ENCODE measurements at regions not wholly inside any gene's neighbourhood (a gene's known extent, or its start where the extent isn't known, plus 50 kb on each side); places are given as distances from the start of the nearest gene placed in this dataset.

DNA sequence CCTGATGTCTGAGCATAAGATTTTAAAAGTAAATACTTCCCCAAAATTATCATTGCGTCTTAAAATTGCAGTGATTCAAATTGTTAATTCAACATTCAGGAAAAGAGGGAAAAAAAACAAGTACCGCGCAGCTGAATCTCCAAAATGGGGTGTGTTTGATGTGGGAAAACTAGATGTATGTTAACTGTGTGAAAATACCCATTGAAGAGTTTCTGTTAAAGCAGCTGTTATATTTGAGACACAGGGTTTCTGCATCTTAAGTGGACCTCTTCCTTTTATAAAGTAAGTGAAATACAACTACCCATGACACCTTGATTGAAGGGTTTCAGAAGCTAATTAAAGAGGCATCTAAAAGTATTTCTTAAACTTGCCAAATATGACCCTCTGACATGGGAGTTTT is 1186.1 kb downstream of the NLGN4X start:
- Histone ChIP-seq H3K9ac (ENCODE audit: low read length) (no peak overlapping the region), H3K4me3 (ENCODE audit: low read length) (no peak overlapping the region), H2AFZ (ENCODE audit: low read depth, low read length) (no peak overlapping the region), H4K20me1 (ENCODE audit: insufficient read depth, low read length) (no peaks in the 10 kb centered on the region), H3K4me2 (ENCODE audit: low read length) (no peak overlapping the region), H3K27me3 (ENCODE audit: low read depth, low read length) (no peaks in the 10 kb centered on the region), H3K4me1 (ENCODE audit: low read length) (no peaks in the 10 kb centered on the region), H3K79me2 (ENCODE audit: low read length) (no peaks in the 10 kb centered on the region), H3K36me3 (replicated peaks; ENCODE audit: low read depth, low read length) (no peaks in the 10 kb centered on the region), H3K9me3 (ENCODE audit: insufficient read depth, low read length) (no peaks in the 10 kb centered on the region), H3K27ac (ENCODE audit: low read length) (no peak overlapping the region)
- TF ChIP-seq EZH2phosphoT487 (IDR thresholded peaks at IDR 0.05; ENCODE audit: low read depth): no peak
- TF ChIP-seq, protein P1, sequence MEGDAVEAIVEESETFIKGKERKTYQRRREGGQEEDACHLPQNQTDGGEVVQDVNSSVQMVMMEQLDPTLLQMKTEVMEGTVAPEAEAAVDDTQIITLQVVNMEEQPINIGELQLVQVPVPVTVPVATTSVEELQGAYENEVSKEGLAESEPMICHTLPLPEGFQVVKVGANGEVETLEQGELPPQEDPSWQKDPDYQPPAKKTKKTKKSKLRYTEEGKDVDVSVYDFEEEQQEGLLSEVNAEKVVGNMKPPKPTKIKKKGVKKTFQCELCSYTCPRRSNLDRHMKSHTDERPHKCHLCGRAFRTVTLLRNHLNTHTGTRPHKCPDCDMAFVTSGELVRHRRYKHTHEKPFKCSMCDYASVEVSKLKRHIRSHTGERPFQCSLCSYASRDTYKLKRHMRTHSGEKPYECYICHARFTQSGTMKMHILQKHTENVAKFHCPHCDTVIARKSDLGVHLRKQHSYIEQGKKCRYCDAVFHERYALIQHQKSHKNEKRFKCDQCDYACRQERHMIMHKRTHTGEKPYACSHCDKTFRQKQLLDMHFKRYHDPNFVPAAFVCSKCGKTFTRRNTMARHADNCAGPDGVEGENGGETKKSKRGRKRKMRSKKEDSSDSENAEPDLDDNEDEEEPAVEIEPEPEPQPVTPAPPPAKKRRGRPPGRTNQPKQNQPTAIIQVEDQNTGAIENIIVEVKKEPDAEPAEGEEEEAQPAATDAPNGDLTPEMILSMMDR (IDR thresholded peaks at IDR 0.05; ENCODE audit: low read depth, low read length): no peak

DNA sequence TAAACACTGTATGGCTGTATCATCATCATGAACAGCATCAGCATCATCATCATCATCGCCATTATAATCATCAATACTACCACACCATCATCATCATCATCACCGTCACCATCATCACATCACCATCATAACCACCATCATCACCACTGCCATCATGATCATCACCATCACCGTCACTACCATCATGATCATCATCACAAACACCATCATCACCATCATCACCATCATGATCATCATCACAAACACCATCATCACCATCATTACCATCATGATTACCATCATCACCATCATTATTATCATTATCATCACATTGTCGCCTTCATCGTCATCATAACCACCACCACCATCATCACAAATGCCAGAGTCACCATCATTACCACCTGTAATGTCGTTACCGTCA is 1196.9 kb downstream of the NLGN4X start:
- Histone ChIP-seq H3K4me3 (ENCODE audit: low read length) (no peak overlapping the region), H3K27ac (ENCODE audit: low read length) (no peak overlapping the region), H3K79me2 (ENCODE audit: low read length) (no peaks in the 10 kb centered on the region), H3K27me3 (ENCODE audit: low read depth, low read length) (no peaks in the 10 kb centered on the region), H4K20me1 (ENCODE audit: insufficient read depth, low read length) (no peaks in the 10 kb centered on the region), H2AFZ (ENCODE audit: low read depth, low read length) (no peak overlapping the region), H3K36me3 (replicated peaks; ENCODE audit: low read depth, low read length) (no peaks in the 10 kb centered on the region), H3K9me3 (ENCODE audit: insufficient read depth, low read length) (no peaks in the 10 kb centered on the region), H3K4me2 (ENCODE audit: low read length) (no peak overlapping the region), H3K4me1 (ENCODE audit: low read length) (no peaks in the 10 kb centered on the region), H3K9ac (ENCODE audit: low read length) (no peak overlapping the region)
- TF ChIP-seq, protein P1 (IDR thresholded peaks at IDR 0.05; ENCODE audit: low read depth, low read length): no peak
- no peak for TF ChIP-seq EZH2phosphoT487 (IDR thresholded peaks at IDR 0.05; ENCODE audit: low read depth)

- H3K4me2 ChIP-seq (ENCODE audit: low read length): no peak overlapping the region
- H2AFZ ChIP-seq (ENCODE audit: low read depth, low read length): no peak overlapping the region
- no peak overlapping the region for H3K4me3 ChIP-seq (ENCODE audit: low read length)
- TF ChIP-seq, protein P1 (IDR thresholded peaks at IDR 0.05; ENCODE audit: low read depth, low read length): no peak
- no peak for TF ChIP-seq EZH2phosphoT487 (IDR thresholded peaks at IDR 0.05; ENCODE audit: low read depth)
- H3K79me2 ChIP-seq (ENCODE audit: low read length): no peaks in the 10 kb centered on the region
- H3K4me1 ChIP-seq (ENCODE audit: low read length): no peaks in the 10 kb centered on the region
- no peaks in the 10 kb centered on the region for H3K9me3 ChIP-seq (ENCODE audit: insufficient read depth, low read length)
- no peak overlapping the region for H3K27ac ChIP-seq (ENCODE audit: low read length)
- H3K36me3 ChIP-seq (replicated peaks; ENCODE audit: low read depth, low read length): no peaks in the 10 kb centered on the region
- no peaks in the 10 kb centered on the region for H3K27me3 ChIP-seq (ENCODE audit: low read depth, low read length)
- no peak overlapping the region for H3K9ac ChIP-seq (ENCODE audit: low read length)
- H4K20me1 ChIP-seq (ENCODE audit: insufficient read depth, low read length): no peaks in the 10 kb centered on the region
Observed at GRCh38 chrX:5015451-5015850, 1213.2 kb downstream of the NLGN4X start.

DNA sequence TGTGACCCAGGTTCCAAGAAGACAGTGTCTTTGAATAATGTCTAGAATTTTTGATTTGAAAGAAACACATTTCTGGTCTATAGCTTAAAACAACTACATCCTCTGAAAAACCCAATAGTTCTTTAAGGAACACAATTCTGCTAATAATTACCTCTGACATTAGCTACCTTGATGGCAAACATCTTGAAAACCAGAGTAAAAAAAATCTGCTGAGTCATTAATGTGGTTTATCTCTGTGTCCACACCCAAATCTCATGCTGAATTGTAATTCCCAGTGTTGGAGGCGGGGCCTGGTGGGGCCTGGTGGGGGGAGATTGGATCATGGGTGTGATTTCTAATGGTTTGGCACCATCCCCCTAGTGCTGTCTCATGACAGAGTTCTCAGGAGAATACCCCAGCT is 1233.8 kb downstream of the NLGN4X start:
- Histone ChIP-seq H3K9me3 (ENCODE audit: insufficient read depth, low read length) (no peaks in the 10 kb centered on the region), H3K79me2 (ENCODE audit: low read length) (no peaks in the 10 kb centered on the region), H3K9ac (ENCODE audit: low read length) (no peak overlapping the region), H3K4me3 (ENCODE audit: low read length) (no peak overlapping the region), H3K36me3 (replicated peaks; ENCODE audit: low read depth, low read length) (no peaks in the 10 kb centered on the region), H3K4me2 (ENCODE audit: low read length) (no peak overlapping the region), H3K27ac (ENCODE audit: low read length) (no peak overlapping the region), H2AFZ (ENCODE audit: low read depth, low read length) (no peak overlapping the region), H3K27me3 (ENCODE audit: low read depth, low read length) (no peaks in the 10 kb centered on the region), H4K20me1 (ENCODE audit: insufficient read depth, low read length) (no peaks in the 10 kb centered on the region), H3K4me1 (ENCODE audit: low read length) (no peaks in the 10 kb centered on the region)
- no peak for TF ChIP-seq EZH2phosphoT487 (IDR thresholded peaks at IDR 0.05; ENCODE audit: low read depth)
- TF ChIP-seq, protein P1 (IDR thresholded peaks at IDR 0.05; ENCODE audit: low read depth, low read length): no peak

All from OCI-LY3 (cell line).